Activated CD4-positive, alpha-beta T cell treated with anti-CD3 and anti-CD28 coated beads, Interleukin-2, amount 10 ng/mL, durations not matched to agents 24 days and 14 days (primary cell): ENCODE measurements at regions not wholly inside any gene's neighbourhood (a gene's known extent, or its start where the extent isn't known, plus 50 kb on each side); places are given as distances from the start of the nearest gene placed in this dataset.

Source experiments
- DNase-seq: peaks from one replicate; pipeline ENCODE4 v3.0.0; 2022
- H3K27ac Mint-ChIP-seq: one replicate; pipeline ENCODE4 v1.8.0; 2022; ENCODE audit warnings: mild to moderate bottlenecking, mixed read lengths
- H3K27me3 Mint-ChIP-seq: one replicate; pipeline ENCODE4 v1.8.0; 2022; ENCODE audit warnings: mixed read lengths
- H3K36me3 Mint-ChIP-seq: one replicate; pipeline ENCODE4 v1.8.0; 2022; ENCODE audit warnings: low read depth, mild to moderate bottlenecking, mixed read lengths
- H3K4me1 Mint-ChIP-seq: one replicate; pipeline ENCODE4 v1.8.0; 2021; ENCODE audit warnings: mixed read lengths
- H3K4me3 Mint-ChIP-seq: one replicate; pipeline ENCODE4 v1.8.0; 2022; ENCODE audit warnings: mild to moderate bottlenecking, moderate library complexity, mixed read lengths
- H3K9me3 Mint-ChIP-seq: one replicate; pipeline ENCODE4 v1.8.0; 2021; ENCODE audit warnings: mixed read lengths
- intact Hi-C: fragments of 100-400 bp; cut with micrococcal nuclease; formaldehyde crosslinking; loops from one replicate; pipeline ENCODE4 v1.15.1; 2023

DNA sequence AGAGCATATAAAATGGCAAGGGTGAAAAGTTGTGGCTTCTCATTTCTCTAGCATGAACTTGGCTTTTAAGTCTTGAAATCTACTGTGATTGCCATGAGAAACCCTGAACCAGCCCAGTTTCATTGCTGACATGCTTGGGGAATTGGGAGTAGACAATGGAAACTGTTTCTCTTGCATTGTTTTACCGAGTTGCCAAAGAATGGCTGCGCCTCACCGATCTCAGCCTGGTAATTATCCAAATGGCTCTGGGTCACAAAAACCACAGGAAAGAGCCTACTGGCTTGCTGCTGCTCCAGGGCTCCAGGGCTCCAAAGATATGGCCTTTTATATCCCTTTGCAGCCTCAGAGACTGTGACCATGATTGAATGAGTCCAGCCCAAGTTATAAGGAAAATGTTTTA, 310.4 kb upstream of the NT5C1B start:
- H3K4me1 Mint-ChIP-seq, result no peaks in the 10 kb centered on the region

GRCh38 chr2:18898271-18898670, 308.9 kb upstream of the NT5C1B start:
- Mint-ChIP-seq H3K27ac (no peak overlapping the region), H3K36me3 (no peaks in the 10 kb centered on the region), H3K4me3 (no peak overlapping the region), H3K27me3 (no peaks in the 10 kb centered on the region), H3K4me1 (no peaks in the 10 kb centered on the region), H3K9me3 (no peaks in the 10 kb centered on the region)
- intact Hi-C loops, result no loop called here
- DNase-seq, result no peak

More for the DNA sequence above, 310.4 kb upstream of the NT5C1B start:
- H3K27me3 Mint-ChIP-seq, result no peaks in the 10 kb centered on the region
- H3K36me3 Mint-ChIP-seq, result no peaks in the 10 kb centered on the region
- intact Hi-C loops, result no loop called here
- DNase-seq, result no peak
- no peak overlapping the region for H3K27ac Mint-ChIP-seq
- no peaks in the 10 kb centered on the region for H3K9me3 Mint-ChIP-seq
- H3K4me3 Mint-ChIP-seq, result no peak overlapping the region

GRCh38 chr2:18896125-18896764, 306.9 kb upstream of the NT5C1B start:
- DNase-seq, result no peak
- H3K36me3 Mint-ChIP-seq, result no peaks in the 10 kb centered on the region
- intact Hi-C loops, result no loop called here
- no peaks in the 10 kb centered on the region for H3K27me3 Mint-ChIP-seq
- H3K4me1 Mint-ChIP-seq, result no peaks in the 10 kb centered on the region
- no peaks in the 10 kb centered on the region for H3K9me3 Mint-ChIP-seq
- H3K4me3 Mint-ChIP-seq, result no peak overlapping the region
- no peak overlapping the region for H3K27ac Mint-ChIP-seq

DNA sequence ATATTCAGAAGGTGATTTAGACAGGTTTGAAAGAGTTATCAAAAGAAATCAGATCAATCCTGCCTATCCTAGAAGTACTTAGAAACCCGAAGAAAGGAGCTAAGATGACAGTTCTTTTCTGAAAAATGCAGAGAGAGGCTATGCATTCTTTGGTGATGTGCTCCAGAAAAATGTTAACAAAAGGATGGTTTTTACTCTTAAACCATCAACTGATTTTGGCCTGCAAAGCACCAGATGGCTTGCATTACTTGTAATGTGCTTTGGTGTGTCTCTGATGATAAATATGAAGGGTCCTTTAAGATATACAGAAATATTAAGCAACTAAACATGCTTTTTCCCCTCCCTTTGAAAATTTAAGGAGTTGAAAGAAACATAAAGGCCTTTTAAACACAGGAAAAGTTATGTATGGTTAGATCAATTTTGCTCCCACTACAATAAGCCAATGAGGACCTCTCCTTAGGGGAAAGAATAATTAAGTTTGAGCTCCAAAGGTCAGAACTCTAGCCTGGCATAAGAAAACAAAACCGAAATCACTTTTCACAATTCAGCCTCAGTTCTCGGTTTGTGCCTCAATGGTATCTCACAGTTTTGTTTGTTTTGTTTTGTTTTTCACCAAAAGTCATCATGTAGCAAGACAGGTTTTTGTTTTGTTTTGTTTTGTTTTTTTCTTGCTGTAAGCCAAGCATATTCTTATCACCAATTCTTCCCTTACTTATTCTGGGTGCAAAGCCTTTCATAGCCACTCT, 302.4 kb upstream of the NT5C1B start:
- Mint-ChIP-seq H3K9me3 (no peaks in the 10 kb centered on the region), H3K36me3 (no peaks in the 10 kb centered on the region), H3K27ac (no peak overlapping the region), H3K4me1 (no peaks in the 10 kb centered on the region), H3K27me3 (no peaks in the 10 kb centered on the region), H3K4me3 (no peak overlapping the region)
- DNase-seq, result no peak
- intact Hi-C loops, result no loop called here

- Mint-ChIP-seq H3K4me3 (no peak overlapping the region), H3K4me1 (no peaks in the 10 kb centered on the region), H3K27ac (no peak overlapping the region), H3K27me3 (no peaks in the 10 kb centered on the region), H3K36me3 (no peaks in the 10 kb centered on the region), H3K9me3 (no peaks in the 10 kb centered on the region)
- DNase-seq, result no peak
- intact Hi-C loops, result no loop called here
These were observed 300.4 kb upstream of the NT5C1B start for GRCh38 chr2:18889565-18890332.

- Mint-ChIP-seq H3K9me3 (no peaks in the 10 kb centered on the region), H3K36me3 (no peaks in the 10 kb centered on the region), H3K4me3 (no peak overlapping the region), H3K27me3 (no peaks in the 10 kb centered on the region), H3K27ac (no peak overlapping the region), H3K4me1 (no peaks in the 10 kb centered on the region)
- no peak for DNase-seq
- intact Hi-C loops, result no loop called here
These were observed 296.1 kb upstream of the NT5C1B start for GRCh38 chr2:18885457-18885856.

DNA sequence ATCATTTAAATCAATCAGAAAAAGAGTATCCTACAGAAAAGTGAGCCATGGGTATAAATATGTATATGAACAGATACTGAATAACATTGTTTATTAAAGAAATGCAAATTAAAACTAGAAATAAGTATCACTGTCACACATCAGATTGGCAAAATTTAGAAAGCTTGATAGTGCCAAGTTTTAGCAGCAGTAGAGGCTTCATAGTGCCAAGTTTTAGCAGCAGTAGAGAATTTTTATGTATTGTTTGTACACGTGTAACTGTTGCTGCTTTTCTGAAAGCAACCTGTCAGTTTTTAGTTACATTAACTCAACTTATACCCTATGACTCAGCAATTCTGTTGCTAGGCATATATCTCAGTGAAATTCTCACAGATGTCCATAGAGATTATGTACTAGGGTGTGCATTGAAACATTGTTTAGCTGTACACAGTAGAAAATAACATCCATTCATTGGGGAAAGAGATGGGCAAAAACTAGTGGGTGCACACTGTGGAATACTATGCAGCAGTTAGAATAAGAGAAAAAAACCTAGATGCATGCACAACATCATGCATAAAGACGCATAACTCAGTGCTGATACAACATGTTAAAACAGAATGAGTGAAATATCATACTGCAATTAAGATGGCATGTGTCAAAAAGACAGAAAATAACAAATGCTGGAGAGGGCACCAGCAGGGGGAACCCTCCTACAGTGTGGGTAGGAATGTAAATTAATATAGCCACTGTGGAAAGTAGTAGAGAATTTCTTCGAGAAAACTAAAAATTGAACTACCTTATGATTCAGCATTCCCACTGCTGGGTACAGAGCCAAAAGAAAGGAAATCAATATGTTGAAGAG, 294.5 kb upstream of the NT5C1B start:
- DNase-seq, result no peak
- no peaks in the 10 kb centered on the region for H3K27me3 Mint-ChIP-seq
- no peak overlapping the region for H3K4me3 Mint-ChIP-seq
- H3K4me1 Mint-ChIP-seq, result no peaks in the 10 kb centered on the region
- no peaks in the 10 kb centered on the region for H3K9me3 Mint-ChIP-seq
- intact Hi-C loops, result no loop called here
- no peak overlapping the region for H3K27ac Mint-ChIP-seq
- no peaks in the 10 kb centered on the region for H3K36me3 Mint-ChIP-seq

GRCh38 chr2:18871430-18871829, 282.1 kb upstream of the NT5C1B start:
- no peak for DNase-seq
- Mint-ChIP-seq H3K27me3 (no peaks in the 10 kb centered on the region), H3K4me1 (no peaks in the 10 kb centered on the region), H3K36me3 (no peaks in the 10 kb centered on the region), H3K9me3 (no peaks in the 10 kb centered on the region), H3K27ac (no peak overlapping the region), H3K4me3 (no peak overlapping the region)
- intact Hi-C loops, result no loop called here

- no peak overlapping the region for H3K27ac Mint-ChIP-seq
- H3K4me1 Mint-ChIP-seq, result no peaks in the 10 kb centered on the region
- H3K27me3 Mint-ChIP-seq, result no peaks in the 10 kb centered on the region
- no peak overlapping the region for H3K4me3 Mint-ChIP-seq
- H3K9me3 Mint-ChIP-seq, result no peaks in the 10 kb centered on the region
- DNase-seq, result no peak
- no peaks in the 10 kb centered on the region for H3K36me3 Mint-ChIP-seq
- intact Hi-C loops, result no loop called here
These were observed 280.9 kb upstream of the NT5C1B start for GRCh38 chr2:18870307-18870706.

DNA sequence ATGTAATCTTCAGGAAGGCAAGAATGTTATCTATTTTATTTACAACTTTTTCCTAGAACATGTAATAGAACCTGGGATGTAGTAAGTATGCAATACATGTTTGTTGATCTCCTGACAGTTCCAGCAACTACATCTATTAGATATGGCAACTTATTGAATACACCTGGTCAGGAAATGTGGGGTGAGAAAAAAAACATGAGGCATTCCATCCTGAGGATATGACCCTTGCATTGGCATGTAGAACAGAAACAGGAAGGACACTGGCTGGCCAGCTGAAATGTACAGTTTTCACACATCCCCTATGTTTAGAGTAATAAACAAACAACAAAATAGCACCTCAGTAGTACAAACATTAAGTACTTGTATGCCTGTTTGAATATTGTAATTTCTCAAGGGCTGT, 272.6 kb upstream of the NT5C1B start:
- Mint-ChIP-seq H3K27ac (no peak overlapping the region), H3K36me3 (no peaks in the 10 kb centered on the region), H3K9me3 (peaks cover 6% of the 10 kb centered on the region), H3K4me1 (no peaks in the 10 kb centered on the region), H3K27me3 (no peaks in the 10 kb centered on the region), H3K4me3 (no peak overlapping the region)
- intact Hi-C loops, result no loop called here
- DNase-seq, result no peak

GRCh38 chr2:18860179-18860578, 270.8 kb upstream of the NT5C1B start:
- Mint-ChIP-seq H3K27ac (no peak overlapping the region), H3K36me3 (no peaks in the 10 kb centered on the region), H3K4me3 (no peak overlapping the region), H3K27me3 (no peaks in the 10 kb centered on the region), H3K4me1 (no peaks in the 10 kb centered on the region), H3K9me3 (peaks cover 6% of the 10 kb centered on the region)
- intact Hi-C loops, result no loop called here
- no peak for DNase-seq

DNA sequence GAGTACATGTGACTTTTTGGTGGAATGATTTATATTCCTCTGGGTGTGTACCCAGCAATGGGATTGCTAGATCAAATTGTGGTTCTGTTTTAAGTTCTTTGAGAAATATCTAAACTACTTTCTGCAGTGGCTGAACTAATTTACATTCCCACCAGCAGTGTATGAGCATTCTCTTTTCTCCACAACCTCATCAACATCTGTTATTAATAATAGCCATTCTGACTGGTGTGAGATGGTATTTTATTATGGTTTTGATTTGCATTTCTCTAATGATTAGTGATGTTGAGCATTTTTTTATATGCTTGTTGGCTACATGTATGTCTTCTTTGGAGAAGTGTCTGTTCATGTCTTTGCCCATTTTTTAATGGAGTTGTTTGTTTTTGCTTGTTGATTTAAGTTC, 267.4 kb upstream of the NT5C1B start:
- H3K27me3 Mint-ChIP-seq, result no peaks in the 10 kb centered on the region
- H3K27ac Mint-ChIP-seq, result no peak overlapping the region
- intact Hi-C loops, result no loop called here
- H3K36me3 Mint-ChIP-seq, result no peaks in the 10 kb centered on the region
- H3K9me3 Mint-ChIP-seq, result peaks cover 3% of the 10 kb centered on the region
- no peak for DNase-seq
- no peak overlapping the region for H3K4me3 Mint-ChIP-seq
- no peaks in the 10 kb centered on the region for H3K4me1 Mint-ChIP-seq

DNA sequence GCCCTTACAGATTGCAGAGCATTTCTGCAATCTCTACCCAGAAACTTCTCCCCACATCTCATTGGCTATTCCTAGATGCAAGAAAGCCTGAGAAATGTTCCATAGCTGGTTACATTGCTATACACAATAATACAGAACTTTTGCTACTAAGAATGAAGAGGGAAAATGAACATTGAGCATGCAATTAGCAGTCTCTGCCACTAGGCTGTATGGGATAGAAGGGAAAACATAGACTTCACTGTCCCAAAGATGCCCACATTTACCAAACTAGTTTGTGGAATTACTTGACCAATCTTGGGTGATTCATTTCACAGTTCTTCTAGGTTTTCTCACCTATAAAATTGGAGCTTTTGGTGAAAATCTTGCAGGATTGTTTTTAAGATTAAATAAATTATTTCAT, 265.7 kb upstream of the NT5C1B start:
- H3K36me3 Mint-ChIP-seq, result no peaks in the 10 kb centered on the region
- no peaks in the 10 kb centered on the region for H3K4me1 Mint-ChIP-seq
- no peak overlapping the region for H3K27ac Mint-ChIP-seq
- H3K9me3 Mint-ChIP-seq, result peaks cover 3% of the 10 kb centered on the region
- intact Hi-C loops, result no loop called here
- no peaks in the 10 kb centered on the region for H3K27me3 Mint-ChIP-seq
- no peak overlapping the region for H3K4me3 Mint-ChIP-seq
- no peak for DNase-seq
